Dermis microvascular lymphatic vessel endothelial cell (primary cell): ENCODE measurements at regions not wholly inside any gene's neighbourhood (a gene's known extent, or its start where the extent isn't known, plus 50 kb on each side); places are given as distances from the start of the nearest gene placed in this dataset.

Source experiments
- DNase-seq, 2 donors: peaks; one replicate each; pipeline versions ENCODE4 v3.0.0 to v3.0.0-alpha.2; 2010; ENCODE audit warnings: low read depth in 2 of 2

DNA sequence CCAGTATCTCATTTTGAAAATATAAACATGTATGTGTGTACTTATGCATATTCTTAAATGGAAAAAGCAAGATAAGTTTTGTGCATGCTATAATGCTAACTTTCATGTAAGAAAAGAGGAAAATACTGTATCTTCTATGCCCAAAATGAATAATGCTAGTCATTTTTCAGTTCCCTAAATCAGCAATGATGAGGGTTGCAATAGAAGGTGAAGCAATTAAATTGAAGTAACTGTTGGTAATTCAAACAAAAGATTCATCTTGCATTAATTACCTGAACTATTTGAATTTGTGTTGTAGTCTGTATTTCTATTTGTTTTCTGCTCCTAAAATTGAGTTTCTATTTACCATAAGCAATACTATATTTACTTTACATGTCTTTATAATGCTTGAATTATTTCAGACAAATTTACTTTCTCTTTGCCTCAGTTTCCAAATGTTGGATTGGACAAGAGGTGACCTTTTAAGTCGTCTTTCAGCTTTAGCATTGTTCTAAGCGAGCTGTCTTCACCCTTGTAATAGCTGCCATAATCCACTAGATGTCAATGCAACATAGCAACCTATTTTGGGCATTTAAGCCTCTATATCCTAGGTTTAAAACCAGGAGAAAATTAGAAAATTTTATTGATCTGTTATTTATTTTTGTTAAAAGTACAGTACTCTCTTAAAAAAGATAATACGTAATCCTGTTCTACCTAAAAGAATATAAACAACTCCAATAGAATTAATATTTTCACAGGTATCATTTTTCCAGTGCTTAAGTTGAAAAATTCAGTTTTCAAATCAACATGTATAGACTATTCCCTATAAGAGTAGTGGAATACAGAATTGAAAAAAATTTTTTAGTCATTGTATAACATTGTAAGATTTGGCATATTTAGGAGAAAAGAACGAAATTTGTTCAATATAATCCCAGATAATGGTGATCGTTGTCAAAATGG lies 52.3 kb upstream of the IFNGR1 start:
- DNase-seq, result peak; percentile 52 to 71

DNA sequence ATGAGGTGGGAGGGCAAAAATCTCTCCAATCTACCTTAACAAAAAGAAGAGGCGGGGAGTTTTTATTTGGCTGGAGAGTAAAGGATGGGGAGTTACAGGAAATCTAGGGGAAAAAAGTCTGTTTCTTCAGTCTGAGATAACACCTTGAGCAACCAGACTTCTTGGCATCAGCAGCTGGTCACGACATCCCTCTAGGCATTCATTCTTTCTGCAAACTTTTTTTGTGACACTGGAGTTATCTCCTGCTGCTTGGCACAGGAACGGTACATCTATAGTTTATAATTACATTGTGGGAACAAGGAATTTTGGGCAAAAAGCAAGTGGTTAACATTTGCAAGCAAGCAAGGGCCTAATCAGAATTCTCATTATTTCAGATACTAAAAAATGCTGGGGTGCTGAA lies 50.6 kb upstream of the IFNGR1 start:
- DNase-seq, result no peak

DNA sequence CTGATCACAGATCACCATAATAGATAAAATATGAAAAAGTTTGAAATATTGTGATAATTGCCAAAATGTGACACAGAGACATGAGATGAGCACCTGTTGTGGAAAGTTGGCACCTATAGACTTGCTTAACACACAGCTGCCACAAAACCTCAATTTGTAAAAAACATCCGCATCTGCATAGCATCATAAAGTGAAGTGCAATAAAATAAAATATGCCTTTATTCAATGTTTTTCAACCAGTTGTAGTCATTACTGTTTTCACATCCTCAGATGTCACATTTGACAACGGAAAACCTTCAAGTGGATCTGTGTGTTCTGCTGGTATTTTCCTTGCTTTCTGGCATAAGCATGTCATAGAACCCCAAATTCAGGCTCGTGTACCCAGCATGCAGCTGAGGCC lies 50.2 kb upstream of the IFNGR1 start:
- DNase-seq, result no peak
